ENCODE measurements at regions not wholly inside any gene's neighbourhood (a gene's known extent, or its start where the extent isn't known, plus 50 kb on each side); places are given as distances from the start of the nearest gene placed in this dataset.
A peak's percentile ranks its signal among the peaks of the same experiment; 100 is the strongest.

DNA sequence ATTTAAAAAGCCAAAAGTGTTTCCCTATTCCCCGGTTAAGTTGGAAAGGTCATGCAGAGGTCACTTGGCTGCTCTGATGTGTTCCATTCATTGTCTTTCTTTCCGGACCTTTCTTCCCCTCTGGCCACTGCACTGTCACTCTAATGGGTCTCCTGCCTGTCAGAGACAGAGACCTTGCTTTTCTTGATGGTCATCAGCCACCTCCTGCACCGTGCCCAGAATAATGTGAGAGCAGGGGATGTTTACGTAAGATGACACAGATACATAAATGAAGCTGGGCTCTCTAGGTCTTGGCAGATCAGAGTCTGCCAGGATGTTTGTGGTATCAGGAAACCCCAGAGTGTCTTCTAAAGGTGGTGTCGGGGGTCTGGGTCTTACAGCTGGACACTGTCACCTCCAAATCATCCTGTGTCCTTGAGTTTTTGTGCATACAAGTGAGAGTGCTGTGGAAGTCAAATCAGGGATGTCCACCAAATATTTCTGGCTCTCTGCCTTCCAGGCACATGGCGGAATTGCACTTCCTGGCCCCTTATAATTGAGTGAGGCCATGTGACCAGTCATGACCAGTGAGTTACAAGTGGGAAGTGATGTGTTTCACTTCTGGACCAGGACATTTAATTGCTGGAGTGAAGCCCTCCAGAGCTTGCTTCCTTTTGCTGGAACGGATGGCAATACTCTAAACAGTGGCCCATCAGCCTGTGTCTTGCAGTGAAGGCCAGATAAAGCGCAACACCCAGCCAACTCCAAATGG, 130.6 kb upstream of the ATP6AP2 start:
- H3K27ac ChIP-seq: peak overlapping the region; percentile 14; the same call in 1 of the 2 replicates
- TF ChIP-seq, protein P1, sequence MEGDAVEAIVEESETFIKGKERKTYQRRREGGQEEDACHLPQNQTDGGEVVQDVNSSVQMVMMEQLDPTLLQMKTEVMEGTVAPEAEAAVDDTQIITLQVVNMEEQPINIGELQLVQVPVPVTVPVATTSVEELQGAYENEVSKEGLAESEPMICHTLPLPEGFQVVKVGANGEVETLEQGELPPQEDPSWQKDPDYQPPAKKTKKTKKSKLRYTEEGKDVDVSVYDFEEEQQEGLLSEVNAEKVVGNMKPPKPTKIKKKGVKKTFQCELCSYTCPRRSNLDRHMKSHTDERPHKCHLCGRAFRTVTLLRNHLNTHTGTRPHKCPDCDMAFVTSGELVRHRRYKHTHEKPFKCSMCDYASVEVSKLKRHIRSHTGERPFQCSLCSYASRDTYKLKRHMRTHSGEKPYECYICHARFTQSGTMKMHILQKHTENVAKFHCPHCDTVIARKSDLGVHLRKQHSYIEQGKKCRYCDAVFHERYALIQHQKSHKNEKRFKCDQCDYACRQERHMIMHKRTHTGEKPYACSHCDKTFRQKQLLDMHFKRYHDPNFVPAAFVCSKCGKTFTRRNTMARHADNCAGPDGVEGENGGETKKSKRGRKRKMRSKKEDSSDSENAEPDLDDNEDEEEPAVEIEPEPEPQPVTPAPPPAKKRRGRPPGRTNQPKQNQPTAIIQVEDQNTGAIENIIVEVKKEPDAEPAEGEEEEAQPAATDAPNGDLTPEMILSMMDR (conservative IDR thresholded peaks at IDR 0.05): no peak

DNA sequence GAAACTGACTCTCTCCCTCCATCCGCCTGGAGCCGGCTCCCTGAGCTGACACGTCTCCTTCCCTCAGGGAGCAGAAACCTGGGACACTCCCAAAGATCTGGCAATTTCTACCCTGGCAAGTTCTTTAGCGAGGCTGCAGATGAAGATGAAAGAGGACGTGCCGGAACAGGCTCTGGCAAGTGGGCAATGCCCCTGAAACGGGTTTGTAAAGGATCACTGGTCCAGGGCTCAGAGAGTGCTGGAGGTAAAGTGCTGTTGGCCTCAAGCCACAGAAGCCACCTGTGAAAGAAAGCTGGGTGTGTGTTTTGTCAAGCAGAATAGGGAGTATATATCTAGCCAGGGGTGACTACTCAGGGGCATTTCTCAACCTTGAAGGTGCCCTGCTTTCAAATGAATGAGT, 131.4 kb upstream of the ATP6AP2 start:
- peak overlapping the region; percentile 14; the same call in 1 of the 2 replicates for H3K27ac ChIP-seq
- TF ChIP-seq, protein P1 (conservative IDR thresholded peaks at IDR 0.05): no peak

- TF ChIP-seq, protein P1 (conservative IDR thresholded peaks at IDR 0.05): no peak
- H3K27ac ChIP-seq: no peak overlapping the region
These were observed 132.0 kb upstream of the ATP6AP2 start for GRCh38 chrX:40448793-40449192.

- no peak overlapping the region for H3K27ac ChIP-seq
- TF ChIP-seq, protein P1 (conservative IDR thresholded peaks at IDR 0.05): no peak
These were observed 133.8 kb upstream of the ATP6AP2 start for GRCh38 chrX:40446921-40447320.

DNA sequence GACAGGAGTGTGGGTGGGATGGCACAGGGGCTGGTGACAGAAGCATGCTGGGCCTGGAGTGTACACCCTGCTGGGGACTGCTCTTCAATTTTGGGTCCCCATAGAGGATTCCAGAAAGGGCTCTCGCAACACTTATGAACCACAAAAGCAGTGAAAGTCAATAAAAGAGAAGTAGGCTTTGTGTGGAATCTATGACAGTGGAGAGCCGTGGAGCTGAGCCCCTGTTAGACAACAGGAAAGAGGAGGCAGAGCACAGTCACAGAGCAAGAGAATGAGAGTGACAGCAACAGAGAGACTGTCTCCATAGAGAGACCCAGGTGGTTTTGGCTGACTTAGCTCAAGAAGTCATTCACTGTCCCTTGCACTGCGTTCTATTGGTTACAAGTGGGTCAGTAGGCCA, 135.1 kb upstream of the ATP6AP2 start:
- H3K27ac ChIP-seq: no peak overlapping the region

DNA sequence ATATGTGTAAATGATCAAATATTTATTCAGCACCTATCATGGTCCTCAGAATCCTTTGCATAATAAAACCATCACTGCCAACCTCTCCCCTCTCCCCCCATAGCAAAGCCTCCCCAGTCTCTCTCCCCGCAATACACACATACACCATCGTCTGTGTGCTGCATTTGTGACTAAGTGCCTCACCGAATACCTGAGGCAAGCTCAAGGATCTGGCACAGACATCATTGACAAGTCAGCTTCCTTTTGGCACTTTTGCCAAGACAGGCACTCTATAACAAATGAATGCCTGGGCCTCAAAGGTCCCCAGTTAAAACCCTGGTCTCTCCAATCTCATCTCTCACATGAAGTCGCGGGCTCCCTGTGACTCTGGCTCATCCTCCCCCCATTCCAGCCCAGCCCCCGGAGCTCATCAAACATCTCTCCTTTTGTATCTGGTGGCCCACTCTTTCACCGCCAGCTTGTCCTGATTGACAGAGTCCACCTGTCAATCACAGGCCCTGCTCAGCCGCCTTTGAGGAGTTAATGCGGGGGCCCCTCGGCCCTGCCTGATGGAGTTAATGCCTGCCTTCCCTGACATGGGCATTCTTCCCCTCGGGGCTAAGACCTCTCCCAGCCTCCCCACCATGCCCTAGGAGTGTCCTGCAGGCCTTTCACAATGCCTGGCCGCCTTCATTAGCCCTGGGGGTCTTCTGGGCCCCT, 135.8 kb upstream of the ATP6AP2 start:
- H3K27ac ChIP-seq: no peak overlapping the region
- TF ChIP-seq, protein P1 (conservative IDR thresholded peaks at IDR 0.05): no peak

More for the DNA sequence above, 135.1 kb upstream of the ATP6AP2 start:
- TF ChIP-seq, protein P1 (conservative IDR thresholded peaks at IDR 0.05): no peak

- H3K27ac ChIP-seq: no peak overlapping the region
- TF ChIP-seq, protein P1 (conservative IDR thresholded peaks at IDR 0.05): no peak
These were observed 136.6 kb upstream of the ATP6AP2 start for GRCh38 chrX:40444133-40444532.

Measured in VCaP (cell line).